Inferior parietal cortex (tissue), 1 donor: ENCODE measurements at regions not wholly inside any gene's neighbourhood (a gene's known extent, or its start where the extent isn't known, plus 50 kb on each side); places are given as distances from the start of the nearest gene placed in this dataset.

Experiments used
- DNase-seq: peaks from one replicate; pipeline ENCODE4 v3.0.0-alpha.2; 2016; ENCODE audit errors: extremely low spot score

DNA sequence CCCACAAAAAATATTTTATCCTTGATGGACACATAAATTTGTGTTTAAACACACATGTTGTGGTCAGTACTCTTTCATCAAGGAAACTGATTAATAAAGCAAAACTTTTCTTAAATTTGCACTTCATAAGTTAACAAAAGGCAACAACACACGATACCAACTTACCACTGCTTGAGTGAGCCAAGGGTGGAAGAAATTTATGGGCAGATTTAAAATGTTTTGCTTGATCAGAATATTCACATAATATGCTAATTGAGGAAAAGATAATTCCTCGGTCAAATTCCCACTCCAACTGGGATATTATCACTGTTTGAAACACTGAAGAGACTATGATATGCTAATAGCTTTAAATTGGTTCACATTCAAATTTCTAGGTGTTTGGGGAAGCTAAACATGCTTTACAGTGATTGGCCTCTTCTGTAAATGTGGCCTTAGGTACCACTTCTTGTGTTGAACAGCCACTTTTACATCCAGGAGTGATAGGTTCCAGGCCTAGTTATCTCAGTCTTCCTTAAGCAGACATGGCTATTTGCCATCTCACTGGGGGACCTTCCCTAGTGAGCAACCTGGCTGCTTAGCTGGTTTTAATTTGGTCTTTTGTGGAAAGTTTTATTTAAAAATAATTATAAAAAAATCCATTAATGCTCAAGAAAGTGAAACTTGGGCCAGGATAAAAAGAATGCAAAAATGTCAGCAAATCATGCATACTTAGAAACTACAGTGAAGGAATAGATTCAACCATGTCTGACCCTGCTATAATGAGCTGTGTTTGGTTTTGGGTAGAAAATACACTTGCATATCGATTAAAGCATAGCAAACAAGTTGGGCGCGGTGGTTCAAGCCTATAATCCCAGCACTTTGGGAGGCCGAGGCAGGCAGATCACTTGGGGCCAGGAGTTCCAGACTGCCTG lies 221.2 kb upstream of the MAP3K7 start:
- no peak for DNase-seq

DNA sequence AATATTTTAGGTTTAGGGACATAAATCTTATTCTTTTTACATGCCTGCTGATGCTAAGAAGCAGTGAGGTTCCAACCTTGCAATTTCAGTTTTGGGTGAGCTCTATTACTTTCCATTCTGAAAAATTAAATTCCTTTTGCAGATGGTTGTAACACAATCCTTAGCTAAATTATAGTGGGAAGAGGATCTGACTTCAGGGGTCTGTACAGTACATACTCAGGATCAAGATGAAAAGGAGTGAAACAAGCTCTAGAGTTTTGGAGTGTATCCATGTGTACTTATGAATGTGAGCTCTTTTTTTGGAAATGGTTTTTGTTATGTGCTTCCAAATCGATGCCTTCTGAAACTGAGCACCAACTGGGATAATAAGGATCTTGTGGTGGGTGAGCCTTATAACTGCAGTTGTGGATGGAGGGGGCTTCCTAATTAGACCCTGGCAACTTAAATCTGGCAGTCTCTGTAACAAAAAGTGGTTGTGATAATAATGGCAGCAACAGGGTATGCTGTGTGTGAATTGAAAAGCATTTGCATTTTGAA lies 218.8 kb upstream of the MAP3K7 start:
- DNase-seq: peak; percentile 12

DNA sequence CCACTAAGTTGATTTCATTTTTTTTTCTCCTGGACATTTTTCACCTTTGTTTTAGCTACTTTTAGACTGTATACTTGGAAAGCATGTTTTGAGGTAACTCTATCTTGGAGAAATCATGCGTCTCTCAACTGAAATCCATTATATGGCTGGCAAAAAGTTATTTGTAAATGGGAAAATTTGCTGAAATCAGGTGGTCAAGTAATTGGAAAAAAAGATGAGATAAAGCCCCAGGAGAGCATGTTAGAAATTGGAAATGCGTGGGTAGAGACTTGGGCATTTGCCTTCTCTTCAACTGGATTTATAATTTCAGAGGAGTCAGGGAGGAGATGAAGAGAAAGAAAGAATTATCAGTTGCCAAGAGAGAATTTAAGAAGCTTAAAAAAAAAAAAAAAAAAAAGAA lies 217.1 kb upstream of the MAP3K7 start:
- DNase-seq: no peak

DNA sequence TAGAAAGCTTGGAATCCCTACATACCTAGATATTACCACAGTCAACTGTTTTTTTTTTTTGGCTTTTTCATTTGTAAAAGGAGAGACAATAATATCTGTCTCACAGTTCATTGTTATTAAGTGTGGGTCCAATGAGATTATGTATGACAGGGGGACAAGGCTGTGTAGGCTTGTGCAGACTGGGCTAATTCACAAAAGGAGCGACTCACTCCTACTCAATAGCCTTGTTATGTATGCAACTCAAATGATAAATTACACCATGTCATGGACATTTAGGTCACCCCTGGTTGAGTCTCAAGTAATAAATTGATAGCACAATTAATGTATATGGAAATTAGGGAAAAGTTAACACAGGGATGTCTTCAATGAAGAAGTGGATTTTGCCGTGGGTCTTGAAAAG lies 208.2 kb upstream of the MAP3K7 start:
- DNase-seq: no peak

DNA sequence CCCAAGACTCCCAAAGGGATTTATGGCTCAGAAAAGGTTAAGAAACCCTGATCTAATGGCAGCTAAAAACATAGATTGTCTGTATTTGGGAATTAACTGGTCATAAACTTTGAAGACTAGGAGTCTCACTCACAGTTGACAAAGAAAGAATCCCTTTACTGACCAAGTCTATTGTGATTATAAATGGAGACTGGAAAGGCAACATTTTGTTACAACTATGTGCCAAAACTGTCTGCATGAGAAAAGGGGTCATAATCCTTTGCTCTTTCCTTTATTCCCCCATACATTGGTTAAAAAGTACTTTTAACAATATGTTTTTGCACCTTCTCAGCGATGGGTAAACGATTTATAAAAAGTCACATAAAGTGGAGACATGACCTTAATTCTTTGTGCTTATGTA lies 206.9 kb upstream of the MAP3K7 start:
- no peak for DNase-seq

DNA sequence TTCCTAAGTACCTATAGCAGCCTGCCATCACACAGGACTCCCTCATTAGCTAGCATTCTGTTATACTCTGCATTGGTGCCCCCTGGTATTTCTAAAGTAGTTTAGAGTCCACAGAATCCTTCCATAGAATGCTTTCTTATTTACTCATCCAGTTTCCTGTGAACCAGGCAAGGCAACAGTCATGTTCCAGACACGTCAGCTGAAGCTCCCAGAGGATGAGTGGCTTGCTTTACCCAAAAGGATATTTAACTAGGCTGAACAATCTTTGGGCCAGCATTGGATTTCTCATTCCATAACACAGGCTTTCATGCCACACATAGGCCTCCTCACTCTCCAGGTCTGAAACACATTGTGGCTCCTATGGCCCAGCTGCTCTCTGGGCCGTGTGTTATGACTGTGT lies 203.8 kb upstream of the MAP3K7 start:
- no peak for DNase-seq

DNA sequence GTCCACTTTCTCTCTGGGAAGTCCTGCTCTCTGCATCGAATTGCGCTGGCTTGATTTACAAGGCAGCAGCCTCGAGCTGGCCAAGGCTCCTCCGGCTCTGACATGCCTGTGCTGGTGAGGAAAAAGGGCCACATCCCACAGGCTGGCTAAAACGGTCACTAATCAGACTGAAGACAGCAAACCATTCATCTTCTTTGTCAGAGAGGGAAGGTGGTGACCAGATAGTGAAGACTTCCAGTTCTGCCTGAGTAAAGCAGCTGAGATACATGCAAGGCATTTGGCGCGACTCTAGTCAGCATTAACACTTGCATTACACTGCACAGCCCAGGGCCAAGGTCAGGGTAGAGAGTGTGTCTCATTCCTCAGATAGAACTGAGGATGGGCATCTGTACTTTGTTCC lies 203.2 kb upstream of the MAP3K7 start:
- no peak for DNase-seq

DNA sequence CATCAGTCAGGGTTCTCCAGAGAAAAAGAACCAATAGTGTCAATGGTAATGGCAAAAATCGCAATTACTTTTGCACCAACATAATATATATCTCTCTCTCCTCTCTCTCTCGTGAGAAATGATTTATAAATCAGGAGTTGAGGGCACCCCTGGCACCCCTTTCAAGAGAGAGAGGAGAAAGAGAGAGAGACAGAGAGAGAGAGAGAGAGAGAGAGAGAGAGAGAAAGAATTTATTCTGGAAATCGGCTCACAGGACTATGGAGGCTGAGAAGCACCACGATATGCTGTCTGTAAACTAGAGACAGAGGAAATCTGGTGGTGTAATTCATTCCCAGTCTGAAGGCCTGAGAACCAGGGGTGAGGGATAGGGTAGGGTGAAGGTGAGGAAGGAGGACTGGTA lies 201.9 kb upstream of the MAP3K7 start:
- DNase-seq: no peak

DNA sequence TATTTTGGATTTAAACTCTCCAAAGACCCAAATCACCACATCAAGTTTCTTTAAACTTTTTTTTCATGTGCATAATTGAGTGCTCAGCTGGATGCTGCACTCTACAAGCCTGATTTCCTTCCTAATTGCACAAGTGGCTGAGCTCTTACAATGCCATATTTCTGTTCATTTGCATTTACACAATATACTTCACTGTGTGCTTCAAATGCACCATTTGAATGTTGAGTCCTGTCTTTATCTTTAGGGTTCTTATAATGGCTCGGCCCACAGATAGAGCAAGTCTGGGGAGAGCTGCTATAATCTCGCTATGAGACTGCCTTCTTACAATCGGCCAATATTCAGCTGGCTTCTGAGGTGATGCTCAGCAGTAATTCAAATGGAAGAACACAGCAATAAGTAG lies 200.6 kb upstream of the MAP3K7 start:
- DNase-seq: no peak

DNA sequence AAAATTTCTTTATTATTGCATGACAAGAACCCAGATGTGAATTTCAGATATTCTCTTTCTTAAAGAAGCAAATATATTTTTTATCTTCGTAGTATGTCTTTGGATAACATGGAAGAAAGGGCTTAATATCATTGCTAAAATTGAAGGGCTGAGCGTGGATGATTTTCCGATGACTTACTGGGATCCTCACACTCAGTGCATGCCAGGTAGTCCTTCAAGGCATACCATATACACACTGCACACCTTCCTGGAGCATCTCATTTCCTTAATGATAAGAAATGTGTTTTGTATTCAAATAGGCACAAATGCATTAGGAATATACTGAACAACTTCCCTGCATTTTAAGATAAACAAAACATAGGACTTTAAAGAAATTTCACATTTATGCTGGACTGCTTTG lies 193.9 kb upstream of the MAP3K7 start:
- DNase-seq: no peak

DNA sequence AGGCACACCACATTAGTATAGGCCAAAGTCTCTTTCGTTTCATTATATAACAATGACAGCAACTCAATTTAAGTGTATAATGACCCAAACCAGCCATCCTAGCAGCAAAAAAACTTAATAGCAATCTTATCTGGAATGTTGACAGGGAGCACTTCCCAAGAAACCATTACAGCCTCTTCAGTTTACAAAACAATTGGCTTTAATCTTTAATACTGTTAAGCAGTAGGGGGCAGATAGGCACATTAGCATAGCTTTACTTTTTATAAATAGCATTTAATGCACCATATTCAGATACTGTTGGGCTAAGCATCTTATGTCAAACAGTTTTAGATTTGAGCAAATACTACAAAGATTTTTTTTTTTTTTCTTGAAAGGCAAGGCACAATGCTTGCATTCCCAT lies 193.3 kb upstream of the MAP3K7 start:
- no peak for DNase-seq

DNA sequence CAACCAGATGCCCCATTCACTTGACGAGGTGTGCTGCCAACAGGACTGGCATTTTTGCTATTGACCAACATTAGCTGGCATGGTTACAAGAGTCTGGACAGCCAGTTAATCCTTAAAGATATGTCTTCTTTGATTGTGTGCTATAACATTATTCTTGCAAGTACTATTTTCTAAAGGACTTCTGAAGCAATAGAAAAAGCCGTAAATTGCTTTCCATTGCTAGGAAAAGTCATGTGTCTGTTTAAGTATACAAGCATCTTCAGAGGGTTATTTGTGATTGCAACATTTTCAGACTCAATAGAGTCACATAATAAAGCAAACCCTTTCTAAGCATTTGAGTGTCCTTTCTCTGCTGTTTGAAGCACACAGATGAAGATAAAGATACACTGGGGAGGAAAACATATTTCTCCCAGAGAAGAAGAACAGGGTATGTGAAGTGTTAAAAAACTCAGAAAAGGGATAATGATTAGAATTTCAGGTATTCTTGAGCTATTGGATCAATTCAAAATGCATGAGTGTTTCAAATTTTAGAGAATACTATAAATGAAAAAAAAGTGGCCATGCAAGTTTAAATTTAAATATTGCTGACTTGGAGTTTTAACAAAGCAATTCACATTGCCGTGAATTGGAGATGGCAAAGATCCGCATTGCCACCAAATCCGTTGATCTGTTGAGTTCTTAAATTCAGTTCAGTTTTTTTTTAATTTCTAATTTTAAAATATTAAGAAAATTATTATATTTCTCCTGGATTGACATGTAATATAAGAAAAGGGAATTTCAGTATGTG lies 191.7 kb upstream of the MAP3K7 start:
- no peak for DNase-seq

DNA sequence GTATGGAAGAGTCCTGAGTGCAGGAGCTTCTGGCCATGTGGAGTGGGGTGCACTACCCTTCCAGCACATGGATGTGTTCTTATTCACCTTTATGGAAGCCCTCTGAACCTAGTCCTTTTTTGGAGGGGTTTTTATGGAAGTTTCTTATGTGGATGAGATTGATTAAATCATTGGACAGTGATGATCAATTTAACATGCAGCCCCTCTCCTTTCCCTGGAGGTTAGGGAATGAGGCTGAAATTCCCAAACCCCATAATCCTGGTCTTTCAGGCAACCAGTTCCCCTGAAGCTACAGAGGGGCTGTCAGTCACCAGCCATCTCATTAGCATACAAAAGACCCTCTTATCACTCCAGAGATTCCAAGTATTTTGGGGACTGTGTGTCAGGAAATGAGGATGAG lies 183.9 kb upstream of the MAP3K7 start:
- no peak for DNase-seq

DNA sequence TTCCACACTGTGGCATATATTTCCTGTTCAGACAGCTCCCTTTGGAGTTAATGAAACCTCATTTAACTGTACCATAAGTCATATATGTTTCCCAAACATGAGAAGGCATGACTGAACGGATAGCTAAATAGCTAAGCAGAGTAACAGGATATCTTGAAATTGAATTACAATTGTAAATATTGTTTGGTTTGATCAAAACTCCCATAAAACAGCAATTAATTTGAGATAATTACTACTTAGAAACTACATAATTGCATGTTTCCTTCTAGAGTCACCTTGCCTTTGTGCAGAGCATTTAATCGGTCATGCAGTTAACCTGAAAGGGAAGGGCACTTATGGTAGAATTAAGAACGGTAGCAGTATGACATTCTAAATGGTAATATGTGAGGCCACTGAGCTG lies 179.0 kb upstream of the MAP3K7 start:
- no peak for DNase-seq

DNA sequence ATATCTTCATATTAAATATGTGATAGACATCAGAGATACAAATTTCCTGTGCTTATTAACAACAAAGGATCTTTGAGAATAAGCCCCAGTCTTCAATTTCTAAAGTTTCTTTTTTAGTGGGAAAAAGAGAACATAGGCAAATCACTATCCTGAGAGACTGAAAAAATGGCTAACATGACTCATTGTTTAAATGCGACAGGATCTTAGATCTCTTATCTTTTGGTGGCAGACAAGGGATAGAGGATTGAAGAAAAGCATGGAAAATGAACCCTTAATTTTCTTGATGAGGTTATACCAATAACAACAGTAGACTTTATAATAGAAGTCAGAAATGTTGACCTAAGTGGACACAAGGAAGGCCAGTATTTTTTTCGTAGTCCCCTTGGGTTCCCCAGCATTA lies 178.6 kb upstream of the MAP3K7 start:
- no peak for DNase-seq

DNA sequence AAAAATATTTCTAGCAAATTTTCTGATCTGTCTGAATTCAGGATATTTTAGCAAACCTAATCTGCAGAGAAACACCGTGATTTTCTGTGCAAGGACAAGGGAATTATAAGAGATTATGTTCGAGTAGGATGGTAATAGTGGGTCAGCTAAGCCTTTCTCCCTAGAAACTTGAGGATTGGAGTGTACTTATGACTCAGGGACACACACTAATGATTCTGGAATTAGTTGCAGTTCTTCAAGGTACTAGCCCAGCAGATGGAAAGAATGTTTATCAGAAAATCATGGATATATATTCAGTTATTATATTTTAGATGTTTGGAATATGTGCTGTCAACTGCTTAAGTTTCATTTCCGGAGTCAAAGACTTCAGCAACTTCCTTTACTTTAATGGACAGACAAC lies 177.1 kb upstream of the MAP3K7 start:
- no peak for DNase-seq

DNA sequence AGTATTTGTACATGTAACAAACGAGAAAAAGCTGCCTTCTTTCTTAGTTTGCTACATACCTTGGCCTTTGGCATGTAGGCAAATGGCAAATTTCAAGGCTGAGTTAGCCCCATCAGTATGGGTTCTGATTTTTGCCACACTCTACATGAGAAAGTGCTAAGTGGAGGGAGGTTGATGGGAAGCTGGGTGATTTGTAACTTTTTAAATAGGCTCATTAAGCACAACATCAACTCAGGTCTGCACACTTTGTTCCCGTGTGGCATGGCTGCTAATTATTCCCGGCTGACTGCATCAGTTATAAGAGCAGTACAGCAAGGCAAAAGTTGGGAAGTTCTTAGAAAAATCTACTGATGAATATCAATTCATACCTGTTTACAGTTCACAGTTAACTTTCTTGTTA lies 172.8 kb upstream of the MAP3K7 start:
- DNase-seq: no peak

DNA sequence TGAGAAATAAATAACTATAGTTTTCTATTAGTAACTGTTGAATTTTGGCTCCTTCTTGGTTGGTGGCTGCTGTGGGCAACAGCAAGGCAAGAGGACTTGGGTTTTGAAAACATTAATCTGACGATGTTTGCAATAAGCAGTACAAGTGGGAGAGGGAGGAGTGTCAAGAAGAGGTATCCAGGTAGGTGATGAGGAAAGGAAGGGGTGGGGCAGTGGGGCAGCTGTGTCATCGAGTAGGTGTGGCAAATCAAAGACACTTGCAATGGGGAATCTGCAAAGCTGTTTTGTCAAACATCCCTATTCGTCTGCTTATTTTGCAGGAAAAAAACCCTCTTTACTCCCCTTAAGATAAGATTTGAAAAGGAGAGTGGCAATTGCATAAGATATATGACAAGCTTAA lies 171.9 kb upstream of the MAP3K7 start:
- DNase-seq: no peak

DNA sequence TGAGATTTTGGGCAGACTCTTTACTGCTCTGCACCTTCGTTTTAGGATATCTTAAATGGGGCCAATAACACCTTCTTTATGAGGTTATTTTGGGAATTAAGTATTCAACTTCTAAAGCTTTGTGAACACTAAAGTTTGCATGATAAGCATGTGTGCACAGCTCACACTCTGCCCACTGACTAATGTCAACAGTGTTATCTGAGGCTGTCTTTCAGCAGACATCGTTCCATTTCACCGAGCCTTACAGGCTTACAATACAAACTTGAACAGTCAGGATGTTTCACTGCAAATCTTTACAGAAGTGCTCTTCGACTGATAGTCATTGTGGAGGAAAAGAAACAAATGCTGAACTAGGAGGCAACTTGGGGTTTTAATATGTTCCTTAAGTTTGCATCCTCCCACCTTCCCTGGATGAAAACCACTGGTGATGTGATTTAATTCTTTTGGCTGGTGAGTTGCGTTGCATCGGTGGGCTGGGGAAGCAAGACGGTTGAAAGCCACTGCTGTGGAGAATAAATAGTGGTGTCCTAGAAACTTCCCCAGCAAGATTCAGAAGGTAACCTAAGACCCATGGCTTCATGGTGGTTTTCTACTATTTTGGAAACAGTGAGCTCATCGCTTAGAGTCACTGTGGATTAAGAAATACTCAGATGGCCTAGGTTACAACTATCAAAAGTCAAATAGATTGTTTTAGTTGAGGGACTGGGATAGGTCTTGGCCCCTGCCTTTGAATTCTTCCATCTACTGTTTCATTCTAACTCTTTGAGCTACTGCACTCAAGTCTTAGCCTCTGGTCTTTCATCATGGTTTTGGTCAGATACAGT lies 167.2 kb upstream of the MAP3K7 start:
- DNase-seq: no peak

DNA sequence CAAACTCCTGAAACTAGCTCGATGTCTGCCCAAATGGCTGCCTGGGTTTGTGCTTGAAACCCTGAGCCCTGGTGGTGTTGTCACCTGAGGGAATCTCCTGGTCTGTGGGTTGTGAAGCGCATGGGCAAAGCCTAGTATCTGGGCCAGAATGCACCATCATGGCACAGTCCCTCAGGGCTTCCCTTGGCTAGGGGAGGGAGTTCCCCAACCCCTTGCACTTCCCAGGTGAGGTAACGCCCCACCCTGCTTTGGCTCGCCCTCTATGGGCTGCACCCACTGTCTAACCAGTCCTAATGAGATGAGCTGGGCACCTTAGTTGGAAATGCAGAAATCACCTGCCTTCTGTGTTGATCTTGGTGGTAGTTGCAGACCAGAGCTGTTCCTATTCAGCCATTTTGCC lies 152.9 kb upstream of the MAP3K7 start:
- DNase-seq: no peak

DNA sequence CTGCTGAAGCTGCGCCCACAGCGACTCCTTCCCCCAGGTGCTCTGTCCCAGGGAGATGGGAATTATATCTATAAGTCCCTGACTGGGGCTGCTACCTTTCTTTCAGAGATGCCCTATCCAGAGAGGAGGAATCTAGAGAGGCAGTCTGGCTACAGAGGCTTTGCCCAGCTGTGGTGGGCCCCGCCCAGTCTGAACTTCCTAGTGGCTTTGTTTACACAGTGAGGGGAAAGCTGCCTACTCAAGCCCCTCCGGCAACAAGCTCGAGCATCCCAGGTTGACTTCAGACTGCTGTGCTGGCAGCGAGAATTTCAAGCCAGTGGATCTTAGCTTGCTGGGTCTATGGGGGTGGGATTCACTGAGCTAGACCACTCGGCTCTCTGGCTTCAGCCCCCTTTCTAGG lies 152.5 kb upstream of the MAP3K7 start:
- no peak for DNase-seq

DNA sequence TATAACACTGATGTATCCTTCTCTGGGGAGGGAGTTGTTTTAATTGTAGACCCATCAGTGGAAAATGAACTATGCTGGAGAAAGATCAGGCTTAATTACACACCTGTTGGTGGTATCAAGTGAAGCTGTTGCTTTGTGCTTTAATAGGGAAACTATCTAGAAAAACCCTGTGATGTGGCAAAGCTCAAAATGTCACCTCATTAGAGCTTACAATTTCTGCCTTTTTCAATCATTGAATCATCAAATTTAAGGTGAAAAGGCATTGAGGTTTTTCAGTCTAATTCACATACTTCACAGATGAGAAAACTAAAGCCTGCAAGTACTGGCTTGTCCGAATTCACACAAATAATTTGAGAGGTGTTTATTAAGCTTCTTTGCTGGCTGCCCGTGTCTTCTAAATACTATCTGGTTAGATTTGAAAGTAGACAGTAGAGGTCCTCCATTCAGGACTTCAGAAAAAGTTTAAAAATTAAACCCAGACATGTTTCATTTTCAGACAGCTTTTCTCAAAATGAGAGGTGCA lies 143.3 kb upstream of the MAP3K7 start:
- no peak for DNase-seq
